ENCODE measurements at regions not wholly inside any gene's neighbourhood (a gene's known extent, or its start where the extent isn't known, plus 50 kb on each side); places are given as distances from the start of the nearest gene placed in this dataset.

DNA sequence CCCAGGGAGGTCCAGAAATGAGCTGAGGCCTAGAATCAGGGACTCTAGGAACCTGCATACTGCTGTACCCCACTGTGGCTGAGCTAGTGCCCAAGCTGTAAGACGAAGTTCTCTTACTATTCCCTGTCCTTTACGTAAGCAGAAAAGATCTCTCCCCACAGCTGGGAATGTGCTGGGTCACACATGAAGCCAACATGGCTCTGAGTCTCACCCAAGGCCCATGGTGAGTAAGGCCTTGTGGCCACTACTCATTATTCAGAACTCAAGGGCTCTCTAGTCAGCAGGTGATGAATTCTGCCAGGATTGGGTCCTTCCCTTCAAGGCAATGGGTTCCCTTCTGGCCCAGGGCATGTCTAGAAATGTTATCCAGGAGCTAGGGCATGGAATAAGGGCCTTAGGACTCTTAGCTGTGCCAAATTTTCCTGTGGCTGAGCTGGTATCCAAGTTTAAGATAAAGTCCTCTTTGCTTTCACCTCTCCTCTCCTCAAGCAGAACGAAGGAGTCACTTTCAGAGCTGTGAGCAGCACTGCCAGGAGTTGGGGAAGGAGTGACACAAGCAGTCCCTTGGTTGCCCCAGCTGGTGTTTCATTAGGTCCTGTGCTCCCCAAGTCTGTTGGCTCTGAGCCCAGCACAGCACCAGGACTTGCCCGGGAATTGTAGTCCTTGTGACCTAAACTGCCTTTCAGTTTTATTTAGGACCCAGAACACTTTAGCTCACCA is 707.6 kb downstream of the SLC4A3 start:
- no peak for TF ChIP-seq ELF4 (IDR thresholded peaks at IDR 0.05)
- TF ChIP-seq BHLHE40 (IDR thresholded peaks at IDR 0.05; ENCODE audit: borderline replicate concordance), result no peak
- no peak for TF ChIP-seq NFRKB (IDR thresholded peaks at IDR 0.05)
- no peak for TF ChIP-seq CTBP1 (IDR thresholded peaks at IDR 0.05; ENCODE audit: borderline replicate concordance)
- no peak for TF ChIP-seq FOXM1 (IDR thresholded peaks at IDR 0.05; ENCODE audit: borderline replicate concordance)
- no peak for TF ChIP-seq HDGF (IDR thresholded peaks at IDR 0.05; ENCODE audit: borderline replicate concordance)
- no peak for TF ChIP-seq SP1 (IDR thresholded peaks at IDR 0.05)
- no peak for TF ChIP-seq L3MBTL2 (conservative IDR thresholded peaks at IDR 0.05)
- TF ChIP-seq ZNF384 (IDR thresholded peaks at IDR 0.05), result no peak
- TF ChIP-seq FOXA1 (IDR thresholded peaks at IDR 0.05), result no peak
- TF ChIP-seq PKNOX1 (IDR thresholded peaks at IDR 0.05), result no peak
- TF ChIP-seq TARDBP (IDR thresholded peaks at IDR 0.05), result no peak
- TF ChIP-seq ARNT (IDR thresholded peaks at IDR 0.05), result no peak
- no peak for TF ChIP-seq LEF1 (IDR thresholded peaks at IDR 0.05; ENCODE audit: borderline replicate concordance)

Data from HEK293T (cell line).